ENCODE measurements at regions not wholly inside any gene's neighbourhood (a gene's known extent, or its start where the extent isn't known, plus 50 kb on each side); places are given as distances from the start of the nearest gene placed in this dataset.

GRCh38 chr20:11302436-11302835 lies 615.3 kb upstream of the BTBD3 start:
- DNase-seq, result no peak

GRCh38 chr20:11304795-11305194 lies 612.9 kb upstream of the BTBD3 start:
- ChIA-PET CTCF (no interaction called here), POLR2A (interaction anchor here (0.6 kb wide), 1 partner anchor 1163 kb away, joined by 3 read pairs; no protein-coding TSS in a partner anchor)
- 90% methylated on average over 1 of the region's 3 CpGs for WGBS (ENCODE audit: insufficient coverage)
- Histone ChIP-seq H3K4me1 (ENCODE audit: control extremely low read depth in 1 of 4, control insufficient read depth in 4 of 4, insufficient read depth in 4 of 4, low read length in 3 of 4) (peaks cover 0 to 7% (median 0%) of the 10 kb centered on the region in 4 experiments), H3K36me3 (ENCODE audit: control insufficient read depth in 4 of 4, insufficient read depth in 4 of 4, low read length in 3 of 4) (no peaks in the 10 kb centered on the region), H3K4me3 (ENCODE audit: control insufficient read depth in 1 of 7, extremely low read depth in 1 of 7, insufficient read depth in 4 of 7, low read depth in 2 of 7, low read length in 6 of 7) (no peak overlapping the region), H3K9me3 (ENCODE audit: control extremely low read depth in 1 of 5, control insufficient read depth in 4 of 5, insufficient read depth in 2 of 5, low read depth in 1 of 5, low read length in 4 of 5) (peaks cover 0 to 1% (median 0%) of the 10 kb centered on the region in 5 experiments), H3K27ac (ENCODE audit: insufficient read depth in 1 of 2, low read depth in 1 of 2, low read length in 2 of 2, poor library complexity in 1 of 2, severe bottlenecking in 2 of 2) (no peak overlapping the region), H3K27me3 (replicated peaks in 2 of 5; ENCODE audit: control insufficient read depth in 4 of 5, insufficient read depth in 5 of 5, low read length in 4 of 5) (no peaks in the 10 kb centered on the region)
- no peak for DNase-seq

More at GRCh38 chr20:11302436-11302835, 615.3 kb upstream of the BTBD3 start:
- CTCF ChIA-PET, result interaction anchor here (0.7 to 1.1 kb wide), 2 partner anchors 8 to 17 kb away, joined by 3 read pairs; no protein-coding TSS in a partner anchor
- Histone ChIP-seq H3K36me3 (ENCODE audit: control insufficient read depth in 4 of 4, insufficient read depth in 4 of 4, low read length in 3 of 4) (no peaks in the 10 kb centered on the region), H3K27me3 (replicated peaks in 2 of 5; ENCODE audit: control insufficient read depth in 4 of 5, insufficient read depth in 5 of 5, low read length in 4 of 5) (no peaks in the 10 kb centered on the region), H3K9me3 (ENCODE audit: control extremely low read depth in 1 of 5, control insufficient read depth in 4 of 5, insufficient read depth in 2 of 5, low read depth in 1 of 5, low read length in 4 of 5) (no peaks in the 10 kb centered on the region), H3K27ac (ENCODE audit: insufficient read depth in 1 of 2, low read depth in 1 of 2, low read length in 2 of 2, poor library complexity in 1 of 2, severe bottlenecking in 2 of 2) (no peak overlapping the region), H3K4me3 (ENCODE audit: control insufficient read depth in 1 of 7, extremely low read depth in 1 of 7, insufficient read depth in 4 of 7, low read depth in 2 of 7, low read length in 6 of 7) (no peak overlapping the region), H3K4me1 (ENCODE audit: control extremely low read depth in 1 of 4, control insufficient read depth in 4 of 4, insufficient read depth in 4 of 4, low read length in 3 of 4) (peaks cover 0 to 7% (median 0%) of the 10 kb centered on the region in 4 experiments)
- POLR2A ChIA-PET, result no interaction called here
- WGBS (ENCODE audit: insufficient coverage), result 100% methylated on average over 3 of the region's 3 CpGs

- Histone ChIP-seq H3K36me3 (ENCODE audit: control insufficient read depth in 4 of 4, insufficient read depth in 4 of 4, low read length in 3 of 4) (no peaks in the 10 kb centered on the region), H3K9me3 (ENCODE audit: control extremely low read depth in 1 of 5, control insufficient read depth in 4 of 5, insufficient read depth in 2 of 5, low read depth in 1 of 5, low read length in 4 of 5) (peaks cover 0 to 1% (median 0%) of the 10 kb centered on the region in 5 experiments), H3K4me3 (ENCODE audit: control insufficient read depth in 1 of 7, extremely low read depth in 1 of 7, insufficient read depth in 4 of 7, low read depth in 2 of 7, low read length in 6 of 7) (no peak overlapping the region), H3K27ac (ENCODE audit: insufficient read depth in 1 of 2, low read depth in 1 of 2, low read length in 2 of 2, poor library complexity in 1 of 2, severe bottlenecking in 2 of 2) (no peak overlapping the region), H3K27me3 (replicated peaks in 2 of 5; ENCODE audit: control insufficient read depth in 4 of 5, insufficient read depth in 5 of 5, low read length in 4 of 5) (no peaks in the 10 kb centered on the region), H3K4me1 (ENCODE audit: control extremely low read depth in 1 of 4, control insufficient read depth in 4 of 4, insufficient read depth in 4 of 4, low read length in 3 of 4) (peaks cover 0 to 7% (median 0%) of the 10 kb centered on the region in 4 experiments)
- WGBS (ENCODE audit: insufficient coverage), result 33% methylated on average over 2 of the region's 2 CpGs
- peak in 1 of 3 donors; percentile 16 for DNase-seq
- ChIA-PET POLR2A (interaction anchor here (0.6 kb wide), 1 partner anchor 1163 kb away, joined by 3 read pairs; no protein-coding TSS in a partner anchor), CTCF (no interaction called here)
These were observed 612.3 kb upstream of the BTBD3 start for GRCh38 chr20:11305406-11305805.

GRCh38 chr20:11311659-11312224 lies 606.0 kb upstream of the BTBD3 start:
- no peaks in the 10 kb centered on the region for H3K4me1 ChIP-seq (ENCODE audit: control extremely low read depth in 1 of 4, control insufficient read depth in 4 of 4, insufficient read depth in 4 of 4, low read length in 3 of 4)
- WGBS (ENCODE audit: insufficient coverage), result 100% methylated on average over 2 of the region's 3 CpGs
- H3K9me3 ChIP-seq (ENCODE audit: control extremely low read depth in 1 of 5, control insufficient read depth in 4 of 5, insufficient read depth in 2 of 5, low read depth in 1 of 5, low read length in 4 of 5), result peaks cover 0 to 1% (median 0%) of the 10 kb centered on the region in 5 experiments
- no peak overlapping the region for H3K4me3 ChIP-seq (ENCODE audit: control insufficient read depth in 1 of 7, extremely low read depth in 1 of 7, insufficient read depth in 4 of 7, low read depth in 2 of 7, low read length in 6 of 7)
- H3K27ac ChIP-seq (ENCODE audit: insufficient read depth in 1 of 2, low read depth in 1 of 2, low read length in 2 of 2, poor library complexity in 1 of 2, severe bottlenecking in 2 of 2), result no peak overlapping the region
- ChIA-PET CTCF (interaction anchor here (0.6 kb wide), 1 partner anchor 385 kb away, joined by 3 read pairs; no protein-coding TSS in a partner anchor), POLR2A (no interaction called here)
- no peaks in the 10 kb centered on the region for H3K36me3 ChIP-seq (ENCODE audit: control insufficient read depth in 4 of 4, insufficient read depth in 4 of 4, low read length in 3 of 4)
- H3K27me3 ChIP-seq (replicated peaks in 2 of 5; ENCODE audit: control insufficient read depth in 4 of 5, insufficient read depth in 5 of 5, low read length in 4 of 5), result no peaks in the 10 kb centered on the region
- no peak for DNase-seq

- Histone ChIP-seq H3K9me3 (ENCODE audit: control extremely low read depth in 1 of 5, control insufficient read depth in 4 of 5, insufficient read depth in 2 of 5, low read depth in 1 of 5, low read length in 4 of 5) (peaks cover 0 to 2% (median 0%) of the 10 kb centered on the region in 5 experiments), H3K4me3 (ENCODE audit: control insufficient read depth in 1 of 7, extremely low read depth in 1 of 7, insufficient read depth in 4 of 7, low read depth in 2 of 7, low read length in 6 of 7) (no peak overlapping the region), H3K27me3 (replicated peaks in 2 of 5; ENCODE audit: control insufficient read depth in 4 of 5, insufficient read depth in 5 of 5, low read length in 4 of 5) (no peaks in the 10 kb centered on the region), H3K36me3 (ENCODE audit: control insufficient read depth in 4 of 4, insufficient read depth in 4 of 4, low read length in 3 of 4) (no peaks in the 10 kb centered on the region), H3K4me1 (ENCODE audit: control extremely low read depth in 1 of 4, control insufficient read depth in 4 of 4, insufficient read depth in 4 of 4, low read length in 3 of 4) (no peaks in the 10 kb centered on the region), H3K27ac (ENCODE audit: insufficient read depth in 1 of 2, low read depth in 1 of 2, low read length in 2 of 2, poor library complexity in 1 of 2, severe bottlenecking in 2 of 2) (no peak overlapping the region)
- POLR2A ChIA-PET, result no interaction called here
- CTCF ChIA-PET, result no interaction called here
- DNase-seq, result no peak
- no CpG with 5 or more reads among the region's 2 CpGs for WGBS (ENCODE audit: insufficient coverage)
These were observed 602.2 kb upstream of the BTBD3 start for GRCh38 chr20:11315525-11315924.

DNA sequence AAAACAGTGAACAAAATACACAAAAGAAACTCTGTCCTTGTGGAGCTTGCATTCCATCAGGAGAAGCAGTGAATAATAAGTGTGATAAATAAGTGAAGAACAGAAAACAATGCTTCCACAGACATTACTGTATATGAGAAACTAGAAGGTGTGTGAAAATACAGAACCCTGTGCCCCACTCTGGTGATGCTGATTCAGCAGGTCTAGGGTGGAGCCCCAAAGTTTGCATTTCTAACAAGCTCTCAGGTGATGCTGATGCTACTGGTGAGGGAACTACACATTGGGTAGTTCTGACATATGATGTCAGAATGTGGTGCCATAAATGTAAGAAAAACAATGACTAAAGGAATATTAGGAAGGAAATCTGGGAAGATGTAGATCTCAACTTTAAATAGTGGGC lies 601.4 kb upstream of the BTBD3 start:
- Histone ChIP-seq H3K36me3 (ENCODE audit: control insufficient read depth in 4 of 4, insufficient read depth in 4 of 4, low read length in 3 of 4) (no peaks in the 10 kb centered on the region), H3K9me3 (ENCODE audit: control extremely low read depth in 1 of 5, control insufficient read depth in 4 of 5, insufficient read depth in 2 of 5, low read depth in 1 of 5, low read length in 4 of 5) (peaks cover 0 to 2% (median 0%) of the 10 kb centered on the region in 5 experiments), H3K27me3 (replicated peaks in 2 of 5; ENCODE audit: control insufficient read depth in 4 of 5, insufficient read depth in 5 of 5, low read length in 4 of 5) (no peaks in the 10 kb centered on the region), H3K27ac (ENCODE audit: insufficient read depth in 1 of 2, low read depth in 1 of 2, low read length in 2 of 2, poor library complexity in 1 of 2, severe bottlenecking in 2 of 2) (no peak overlapping the region), H3K4me3 (ENCODE audit: control insufficient read depth in 1 of 7, extremely low read depth in 1 of 7, insufficient read depth in 4 of 7, low read depth in 2 of 7, low read length in 6 of 7) (no peak overlapping the region), H3K4me1 (ENCODE audit: control extremely low read depth in 1 of 4, control insufficient read depth in 4 of 4, insufficient read depth in 4 of 4, low read length in 3 of 4) (no peaks in the 10 kb centered on the region)
- no peak for DNase-seq
- CTCF ChIA-PET, result no interaction called here
- POLR2A ChIA-PET, result no interaction called here

GRCh38 chr20:11320033-11320432 lies 597.7 kb upstream of the BTBD3 start:
- H3K4me3 ChIP-seq (ENCODE audit: control insufficient read depth in 1 of 7, extremely low read depth in 1 of 7, insufficient read depth in 4 of 7, low read depth in 2 of 7, low read length in 6 of 7), result no peak overlapping the region
- POLR2A ChIA-PET, result no interaction called here
- H3K9me3 ChIP-seq (ENCODE audit: control extremely low read depth in 1 of 5, control insufficient read depth in 4 of 5, insufficient read depth in 2 of 5, low read depth in 1 of 5, low read length in 4 of 5), result peaks cover 0 to 6% (median 2%) of the 10 kb centered on the region in 5 experiments
- H3K36me3 ChIP-seq (ENCODE audit: control insufficient read depth in 4 of 4, insufficient read depth in 4 of 4, low read length in 3 of 4), result no peaks in the 10 kb centered on the region
- H3K27me3 ChIP-seq (replicated peaks in 2 of 5; ENCODE audit: control insufficient read depth in 4 of 5, insufficient read depth in 5 of 5, low read length in 4 of 5), result no peaks in the 10 kb centered on the region
- H3K27ac ChIP-seq (ENCODE audit: insufficient read depth in 1 of 2, low read depth in 1 of 2, low read length in 2 of 2, poor library complexity in 1 of 2, severe bottlenecking in 2 of 2), result no peak overlapping the region
- CTCF ChIA-PET, result interaction anchor here (1.2 kb wide), 1 partner anchor 18 kb away, joined by 3 read pairs; no protein-coding TSS in a partner anchor
- no peak for DNase-seq
- no peaks in the 10 kb centered on the region for H3K4me1 ChIP-seq (ENCODE audit: control extremely low read depth in 1 of 4, control insufficient read depth in 4 of 4, insufficient read depth in 4 of 4, low read length in 3 of 4)
